ENCODE measurements at regions not wholly inside any gene's neighbourhood (a gene's known extent, or its start where the extent isn't known, plus 50 kb on each side); places are given as distances from the start of the nearest gene placed in this dataset.
"Not testable (repeated sequence)": the region's sequence is repeated elsewhere in the genome, so short reads cannot be mapped to it uniquely, and the experiment has no call there.

GRCh38 chr19:28575816-28576215 is 637.1 kb downstream of the UQCRFS1 start:
- no peak for FAIRE-seq
- intact Hi-C loops (cut with micrococcal nuclease) (no loop called here), dilution Hi-C loops (cut with MboI; ENCODE audit: extremely low pct_ligation_motif_present, low sequenced_read_pairs) (no loop called here)
- H3K27ac ChIP-seq (ENCODE audit: insufficient read depth, low read depth, low read length), result no peak overlapping the region
- no peak overlapping the region for H3K4me2 ChIP-seq (ENCODE audit: insufficient read depth, low read length)
- no peak overlapping the region for H3K4me3 ChIP-seq (replicated peaks in 1 of 3; ENCODE audit: insufficient read depth in 1 of 3, low read depth in 1 of 3, low read length in 3 of 3)
- H3K9ac ChIP-seq (replicated peaks; ENCODE audit: extremely low read depth, insufficient read depth, low read length), result no peak overlapping the region
- H3K9me1 ChIP-seq (replicated peaks; ENCODE audit: control insufficient read depth, extremely low read depth, insufficient read depth, low read length), result no peaks in the 10 kb centered on the region
- no peaks in the 10 kb centered on the region for H4K20me1 ChIP-seq (replicated peaks; ENCODE audit: control insufficient read depth, extremely low read depth, insufficient read depth, low read length)
- BruUV-seq (replicated peaks), result no TSS peak
- H3K79me2 ChIP-seq (ENCODE audit: control insufficient read depth, insufficient read depth, low read length), result no peaks in the 10 kb centered on the region
- TF ChIP-seq POLR2AphosphoS5 (IDR thresholded peaks at IDR 0.05; ENCODE audit: insufficient read depth, low read depth, low read length), result no peak
- TF ChIP-seq JUN (IDR thresholded peaks at IDR 0.05; ENCODE audit: borderline replicate concordance, insufficient read depth, insufficient read length, low read depth), result no peak
- no peaks in the 10 kb centered on the region for H3K27me3 ChIP-seq (ENCODE audit: control insufficient read depth in 2 of 2, insufficient read depth in 2 of 2, low read length in 2 of 2)
- POLR2A ChIA-PET, result no interaction called here
- no peaks in the 10 kb centered on the region for H3K4me1 ChIP-seq (ENCODE audit: control insufficient read depth, extremely low read depth, insufficient read depth, low read length)
- no peak overlapping the region for H2AFZ ChIP-seq (ENCODE audit: low read depth, low read length)
- CTCF ChIA-PET, result no interaction called here
- no peak for DNase-seq (ENCODE audit: low read depth, low spot score)
- peaks cover 3% of the 10 kb centered on the region for H3K9me3 ChIP-seq (replicated peaks; ENCODE audit: control insufficient read depth, insufficient read depth, low read length)
- no peaks in the 10 kb centered on the region for H3K36me3 ChIP-seq (ENCODE audit: control insufficient read depth in 2 of 2, extremely low read depth in 1 of 2, insufficient read depth in 2 of 2, low read length in 2 of 2)

- H3K9me3 ChIP-seq (replicated peaks; ENCODE audit: control insufficient read depth, insufficient read depth, low read length); H3K27ac ChIP-seq (ENCODE audit: insufficient read depth, low read depth, low read length); H3K4me3 ChIP-seq (replicated peaks in 1 of 3; ENCODE audit: insufficient read depth in 1 of 3, low read depth in 1 of 3, low read length in 3 of 3); DNase-seq (ENCODE audit: low read depth, low spot score); POLR2A ChIA-PET; H3K4me1 ChIP-seq (ENCODE audit: control insufficient read depth, extremely low read depth, insufficient read depth, low read length); dilution Hi-C loops (cut with MboI; ENCODE audit: extremely low pct_ligation_motif_present, low sequenced_read_pairs); H3K36me3 ChIP-seq (ENCODE audit: control insufficient read depth in 2 of 2, extremely low read depth in 1 of 2, insufficient read depth in 2 of 2, low read length in 2 of 2); H3K27me3 ChIP-seq (ENCODE audit: control insufficient read depth in 2 of 2, insufficient read depth in 2 of 2, low read length in 2 of 2); H3K79me2 ChIP-seq (ENCODE audit: control insufficient read depth, insufficient read depth, low read length); H2AFZ ChIP-seq (ENCODE audit: low read depth, low read length); H3K4me2 ChIP-seq (ENCODE audit: insufficient read depth, low read length); BruUV-seq (replicated peaks); CTCF ChIA-PET; FAIRE-seq; intact Hi-C loops (cut with micrococcal nuclease); H4K20me1 ChIP-seq (replicated peaks; ENCODE audit: control insufficient read depth, extremely low read depth, insufficient read depth, low read length); H3K9ac ChIP-seq (replicated peaks; ENCODE audit: extremely low read depth, insufficient read depth, low read length); H3K9me1 ChIP-seq (replicated peaks; ENCODE audit: control insufficient read depth, extremely low read depth, insufficient read depth, low read length): not testable (repeated sequence)
Observed at GRCh38 chr19:28575312-28575711, 637.6 kb downstream of the UQCRFS1 start.

Measured in endothelial cell of umbilical vein (primary cell).